IPS-NIHi7 (cell line): ENCODE measurements at regions not wholly inside any gene's neighbourhood (a gene's known extent, or its start where the extent isn't known, plus 50 kb on each side); places are given as distances from the start of the nearest gene placed in this dataset.

Experiments
- DNase-seq: peaks from one replicate; pipeline ENCODE4 v3.0.0; 2012; ENCODE audit warnings: mixed read lengths; ENCODE audit errors: extremely low spot score

DNA sequence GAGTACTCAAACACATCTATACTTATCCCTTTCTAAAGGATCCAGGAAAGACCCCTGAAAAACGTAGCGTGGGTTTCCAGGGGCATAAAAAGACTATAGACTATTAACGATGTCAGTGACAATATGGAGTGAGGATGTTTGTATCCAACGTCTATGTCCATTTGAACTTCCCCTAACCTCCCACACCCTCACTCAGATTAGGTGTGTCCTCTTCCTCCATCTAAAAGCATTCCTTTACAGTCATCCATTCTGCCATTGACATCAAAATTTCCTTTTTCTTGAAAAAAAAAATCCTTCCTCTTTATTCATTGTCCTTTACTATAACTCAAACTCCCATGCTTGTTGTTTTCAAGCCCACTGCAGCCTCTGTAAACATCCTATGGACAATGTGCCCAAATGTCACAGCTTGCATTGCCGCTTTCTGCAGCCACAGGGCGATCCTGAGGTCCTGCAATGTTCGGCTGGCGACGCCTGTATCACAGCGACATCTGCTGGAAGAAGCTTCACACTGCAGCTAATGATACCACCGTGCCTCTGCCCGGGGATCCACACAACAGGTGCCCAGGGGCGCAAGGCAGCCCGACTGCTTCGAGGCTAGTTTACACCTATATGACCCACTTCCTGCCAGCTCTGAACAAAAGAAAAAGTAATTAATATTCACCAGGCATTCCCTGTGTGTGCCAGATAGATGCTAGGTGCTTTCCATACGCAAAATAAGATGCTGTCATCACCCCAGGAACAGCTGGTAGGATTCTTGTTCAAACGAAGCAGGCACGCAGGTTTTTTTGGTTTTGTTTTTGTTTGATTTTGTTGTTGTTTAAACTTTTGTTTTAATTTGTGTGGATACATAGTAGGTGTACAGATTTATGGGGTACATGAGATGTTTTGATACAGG, 267.9 kb upstream of the GHITM start:
- DNase-seq = peak; percentile 88

DNA sequence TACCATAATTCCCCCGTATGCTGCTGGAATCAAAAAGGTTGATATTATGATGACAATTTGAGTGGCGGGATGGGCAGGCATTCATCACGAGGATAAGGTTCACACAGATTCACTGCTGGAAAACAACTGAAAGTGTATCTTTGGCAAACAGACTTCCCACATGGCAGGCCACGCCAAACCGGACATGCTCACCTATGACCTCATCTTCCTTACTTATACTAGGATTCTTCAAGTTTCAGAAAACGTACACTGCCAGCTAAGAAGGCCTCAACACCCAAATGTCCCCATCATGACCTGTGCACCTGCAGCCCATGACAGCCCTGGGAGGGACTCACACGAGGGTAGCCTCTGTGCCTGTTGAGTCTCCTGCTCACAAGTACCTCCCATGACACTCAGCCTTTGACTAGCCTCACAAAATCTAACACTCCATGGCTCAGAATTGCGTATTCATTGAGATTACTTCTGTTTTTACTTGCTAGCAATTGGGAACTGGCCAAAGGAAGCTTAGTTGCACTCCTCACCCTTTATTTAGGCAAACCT, 259.0 kb upstream of the GHITM start:
- no peak for DNase-seq

DNA sequence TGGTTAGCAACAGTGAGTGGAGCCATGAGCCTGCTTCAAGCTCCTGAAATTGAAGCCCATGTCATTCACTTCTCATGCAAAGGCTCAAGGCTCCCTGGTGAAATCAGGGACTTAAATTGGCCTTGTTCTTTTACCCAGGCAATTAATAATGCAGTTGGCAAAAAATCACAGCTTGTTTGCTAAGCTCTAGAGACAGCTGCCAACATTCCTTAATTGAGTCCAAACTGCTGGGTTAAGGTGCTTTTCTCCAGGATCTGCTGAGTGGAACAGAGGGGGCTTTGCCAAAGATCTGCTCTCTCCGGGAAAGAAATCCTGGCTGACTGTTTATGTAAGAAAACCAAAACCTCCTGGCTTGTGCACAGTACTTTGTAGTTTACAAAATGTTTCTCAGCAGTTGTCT, 257.6 kb upstream of the GHITM start:
- DNase-seq = no peak

DNA sequence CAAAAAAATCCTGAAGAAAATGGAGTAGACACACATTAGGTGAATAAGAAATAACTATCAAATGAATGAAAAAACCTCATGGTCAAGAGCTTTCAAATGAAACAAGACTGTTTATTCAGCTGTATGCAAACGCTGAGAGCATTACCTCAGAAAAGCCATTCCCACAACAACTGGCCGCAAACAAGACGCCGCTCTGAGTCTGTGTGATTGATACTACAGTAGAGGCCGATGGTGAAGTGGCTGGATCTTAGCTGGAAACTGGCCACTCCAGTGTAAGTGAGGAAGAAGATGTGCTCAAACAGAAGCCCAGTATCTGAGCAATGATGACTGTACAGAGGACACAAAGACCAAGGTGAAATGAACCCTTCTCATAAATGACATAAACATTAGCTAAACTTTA, 252.4 kb upstream of the GHITM start:
- DNase-seq = no peak

DNA sequence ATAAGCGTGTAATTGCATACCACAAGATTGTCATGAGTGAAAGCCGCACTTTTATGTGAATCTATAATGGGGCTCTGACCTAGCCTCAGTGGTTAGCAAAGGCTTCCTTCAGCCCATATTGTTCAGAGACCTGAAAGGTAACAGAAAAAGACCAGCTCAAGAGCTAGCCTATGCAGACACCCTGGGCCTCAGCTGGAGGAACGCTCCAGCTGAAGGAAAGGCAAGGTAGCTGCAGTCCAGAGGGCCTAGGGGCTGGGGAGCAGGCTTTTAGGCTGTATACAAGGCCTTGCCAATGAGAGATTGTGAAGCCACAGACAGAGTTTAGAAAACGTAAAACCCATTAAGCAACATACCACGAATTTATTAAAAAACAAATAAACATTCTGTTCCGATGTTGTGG, 246.6 kb upstream of the GHITM start:
- no peak for DNase-seq

DNA sequence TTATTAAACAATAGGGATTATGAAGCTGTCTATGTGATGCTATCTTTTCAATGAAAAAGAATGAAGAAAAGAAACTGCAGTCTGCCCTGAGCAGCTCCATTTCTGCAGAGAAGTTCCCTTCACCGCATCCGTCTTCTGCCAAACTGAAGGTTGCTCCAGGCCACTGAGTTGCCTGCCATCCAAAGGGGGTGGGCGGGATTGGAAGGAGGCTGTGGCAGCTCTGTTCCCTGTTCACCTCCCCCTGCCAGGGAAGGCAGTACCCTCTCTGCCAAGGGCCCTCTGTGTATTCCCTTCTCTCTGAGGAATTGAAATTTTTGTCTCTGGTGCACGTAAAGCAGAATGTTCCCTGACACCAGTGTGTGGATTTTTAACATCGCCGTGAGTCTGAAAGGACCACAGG, 243.1 kb upstream of the GHITM start:
- no peak for DNase-seq

DNA sequence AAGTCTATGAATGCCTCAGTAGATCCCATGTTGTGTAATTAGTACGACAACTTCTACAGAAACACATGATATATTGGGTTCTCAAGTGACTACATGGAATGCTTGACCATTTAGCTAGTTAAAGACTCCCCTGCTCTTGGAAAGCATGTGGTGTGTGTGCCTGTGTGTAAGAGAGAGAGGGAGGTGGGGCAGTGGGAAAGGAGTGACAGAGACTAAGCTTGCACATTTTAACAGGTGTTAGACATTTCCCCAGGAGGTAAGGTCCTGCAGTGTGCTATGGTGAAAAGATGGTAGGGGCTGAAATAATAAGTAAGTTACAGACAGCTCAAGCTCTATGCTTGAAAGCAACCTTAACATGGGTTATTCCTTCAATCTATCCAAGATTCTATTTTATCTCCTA, 241.7 kb upstream of the GHITM start:
- no peak for DNase-seq

DNA sequence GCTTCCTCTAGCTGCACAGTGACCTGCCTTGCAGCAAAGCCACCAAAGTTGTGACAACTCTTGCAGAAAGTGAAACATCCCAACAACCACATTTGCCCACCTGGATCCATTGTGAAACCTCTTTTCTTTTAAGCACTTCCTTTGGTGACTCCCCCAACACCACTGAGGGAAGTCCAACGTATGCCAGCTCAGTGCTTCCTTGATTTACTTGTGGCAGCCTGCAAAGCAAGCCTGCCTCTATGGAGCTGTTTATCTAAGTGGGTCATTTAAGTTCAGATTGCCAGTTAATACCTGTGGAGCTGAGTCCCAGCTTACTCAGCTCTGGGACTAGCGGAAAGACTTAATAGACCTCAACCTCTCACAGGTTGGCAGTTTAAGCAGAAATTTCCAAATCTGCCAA, 230.8 kb upstream of the GHITM start:
- DNase-seq = no peak

DNA sequence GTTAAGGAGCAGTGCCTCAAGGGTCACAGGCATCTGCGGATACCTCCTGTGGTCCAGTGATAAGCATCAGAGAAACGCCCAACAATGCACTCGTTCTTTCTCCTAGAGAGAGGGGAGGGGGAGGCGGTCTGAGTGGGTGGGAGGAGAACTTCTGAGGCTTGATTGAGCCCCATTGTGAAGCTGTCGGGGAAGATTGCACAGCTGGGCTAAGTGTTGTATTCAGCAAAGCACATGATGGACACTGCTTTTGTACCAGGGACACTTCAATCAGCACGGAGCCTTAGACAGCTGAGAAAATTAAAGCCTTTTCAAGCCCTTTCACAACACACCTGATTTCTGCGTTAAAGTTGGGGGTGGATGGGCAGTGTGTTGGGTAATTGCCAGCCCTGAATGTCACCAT, 230.3 kb upstream of the GHITM start:
- DNase-seq = no peak

DNA sequence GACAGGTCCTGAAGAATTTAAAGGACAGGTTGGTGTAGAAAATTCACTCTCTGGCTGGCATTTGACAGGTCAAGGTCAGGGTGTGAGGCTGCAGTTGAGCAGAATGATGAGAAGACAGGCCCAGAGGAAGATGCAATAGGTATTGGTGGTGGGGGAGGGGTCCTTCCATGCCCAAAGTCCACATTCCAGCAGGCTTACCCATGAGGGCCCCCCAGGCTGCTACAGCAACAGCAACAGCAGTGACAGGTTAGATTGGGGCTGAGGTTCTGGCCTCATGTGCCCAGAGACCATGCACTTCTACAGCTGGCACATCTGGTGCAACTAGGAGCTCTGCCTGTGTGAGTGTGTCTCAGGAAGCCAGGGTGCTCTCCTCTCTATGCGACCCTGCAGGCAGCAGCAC, 223.5 kb upstream of the GHITM start:
- no peak for DNase-seq

DNA sequence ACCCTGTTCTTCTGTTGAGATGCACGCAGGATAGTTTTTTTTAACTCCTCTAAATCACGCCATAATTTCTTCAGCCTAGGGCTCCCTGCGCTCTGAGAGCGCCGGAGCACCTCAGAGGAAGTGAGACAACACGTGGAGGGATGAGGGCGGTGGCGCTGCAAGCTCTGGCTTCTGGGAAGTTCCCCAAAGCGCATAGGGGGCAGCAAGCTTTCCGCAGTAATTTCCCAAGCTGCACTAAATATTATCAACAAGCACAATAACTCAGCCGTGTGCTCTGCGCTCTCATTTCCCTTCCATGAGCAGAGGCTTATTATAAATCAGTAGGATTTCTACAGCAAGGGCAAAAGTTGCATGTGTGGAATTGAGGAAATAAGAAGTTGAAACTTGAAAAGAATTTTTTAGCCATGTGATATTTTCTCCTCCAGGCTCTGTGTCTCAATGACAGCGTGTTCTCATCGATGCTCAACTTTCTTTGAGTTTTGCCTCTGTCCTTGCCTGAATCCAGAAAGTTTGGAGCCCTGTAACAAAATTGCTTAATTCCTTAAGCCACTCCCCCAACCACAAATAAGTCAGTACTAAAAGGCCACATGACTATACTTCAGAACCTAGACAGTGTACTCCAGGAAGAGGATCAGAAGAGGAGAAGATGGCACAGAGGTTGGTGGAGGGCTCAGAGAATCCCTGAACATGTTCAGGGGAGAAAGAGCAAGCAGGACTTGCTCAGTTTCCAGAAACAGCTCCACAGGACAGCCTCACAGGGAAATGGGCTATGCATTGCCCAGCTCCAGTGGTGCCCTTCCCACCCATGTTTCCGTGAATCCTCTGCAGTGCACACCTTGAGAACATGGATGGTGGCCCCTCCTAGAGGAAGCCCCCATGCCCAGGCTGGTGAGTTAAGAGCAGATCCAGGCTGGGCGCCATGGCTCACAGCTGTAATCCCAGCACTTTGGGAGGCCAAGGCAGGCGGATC, 221.5 kb upstream of the GHITM start:
- DNase-seq = peak; percentile 42

DNA sequence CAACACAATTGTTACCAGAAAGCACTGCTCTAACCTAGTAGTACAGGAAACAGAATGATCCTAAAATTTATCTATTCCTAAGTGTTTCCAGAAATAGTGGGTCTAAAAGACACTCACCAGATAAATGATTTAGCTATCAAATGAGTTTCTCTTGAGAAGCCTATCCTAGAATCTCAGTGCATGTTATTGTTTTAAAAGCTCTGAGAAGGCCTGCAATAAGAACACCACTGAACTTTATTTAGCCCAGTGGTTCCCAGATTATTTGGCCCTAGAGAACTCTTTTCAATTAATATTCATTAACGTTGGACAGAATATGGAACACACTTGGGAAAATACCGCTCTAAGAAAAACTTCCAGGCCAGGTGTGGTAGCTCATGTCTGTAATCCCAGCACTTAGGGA, 220.1 kb upstream of the GHITM start:
- no peak for DNase-seq

DNA sequence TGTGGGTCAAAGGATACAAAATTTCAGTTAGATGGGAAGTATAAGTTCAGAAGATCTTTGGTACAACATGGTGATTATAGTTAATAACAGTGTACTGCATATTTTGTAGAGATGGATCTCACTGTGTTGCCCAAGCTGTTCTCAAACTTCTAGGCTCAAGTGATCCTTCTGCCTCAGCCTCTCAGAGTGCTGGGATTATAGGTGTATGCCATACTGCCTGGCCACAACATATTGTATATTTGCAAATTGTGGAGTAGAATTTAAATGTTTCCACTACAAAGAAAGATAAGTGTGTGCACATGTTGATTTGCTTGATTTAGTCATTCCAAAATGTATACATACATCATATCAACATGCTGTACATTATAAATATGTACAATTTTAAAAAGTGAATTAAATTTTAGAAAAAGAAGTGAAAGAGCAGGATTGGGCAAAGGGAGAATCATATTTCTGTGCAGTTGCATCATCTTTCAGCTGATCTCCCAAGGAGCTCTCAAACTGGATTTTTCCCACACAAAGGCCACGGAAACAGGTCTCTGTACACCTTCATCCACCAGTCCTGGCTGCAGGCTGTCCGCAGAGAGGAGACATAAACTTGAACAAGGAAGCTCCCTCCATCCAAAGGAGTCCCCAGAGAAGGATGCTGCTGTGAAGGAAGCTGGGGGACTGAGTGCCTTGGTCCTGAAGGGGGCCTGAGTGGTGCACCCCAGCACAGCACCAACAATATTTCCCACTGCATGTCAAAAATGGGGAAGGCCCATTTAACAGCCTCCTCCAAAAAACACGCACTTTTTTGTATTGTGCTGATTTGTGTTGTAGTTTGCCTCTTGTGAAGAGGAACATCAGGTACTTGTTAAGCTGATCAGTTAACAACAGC, 217.1 kb upstream of the GHITM start:
- no peak for DNase-seq

DNA sequence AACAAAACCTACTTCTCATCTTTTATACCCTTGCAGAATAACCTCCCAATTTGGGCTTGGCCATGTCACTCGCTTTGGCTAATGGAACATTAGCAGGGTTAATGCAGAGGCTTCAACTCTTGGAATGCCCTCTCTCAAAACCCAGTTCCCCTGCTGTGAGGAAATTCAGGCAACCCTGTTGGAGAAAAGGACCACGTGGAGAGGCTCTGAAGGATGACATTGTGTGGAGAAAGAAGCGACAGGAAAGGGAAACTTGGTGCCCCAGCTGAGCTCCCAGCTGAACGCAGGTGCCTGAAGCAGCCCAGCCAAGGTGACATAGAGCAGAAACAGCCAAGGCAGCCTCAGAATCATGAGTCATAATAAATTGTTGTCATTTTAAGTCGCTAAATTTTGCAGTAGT, 214.2 kb upstream of the GHITM start:
- peak; percentile 50 for DNase-seq

DNA sequence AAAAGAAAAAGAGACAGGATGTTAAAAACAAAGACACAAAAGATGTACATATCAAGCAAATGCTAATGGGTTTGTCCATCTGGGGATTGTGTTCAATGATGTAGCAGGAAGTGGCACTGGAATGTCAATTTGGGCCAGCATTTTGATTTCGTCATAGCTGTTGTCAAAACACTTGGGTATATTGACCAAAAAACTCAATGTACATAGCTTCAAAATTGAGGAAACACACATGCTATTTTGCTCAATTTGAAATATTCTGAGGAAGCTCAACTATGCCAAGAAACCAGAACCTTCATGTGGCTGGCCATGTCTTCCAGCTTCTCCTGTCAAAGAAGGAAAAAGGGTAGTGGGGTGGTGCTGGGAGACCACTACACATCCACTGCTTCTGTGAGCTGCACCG, 212.7 kb upstream of the GHITM start:
- no peak for DNase-seq

DNA sequence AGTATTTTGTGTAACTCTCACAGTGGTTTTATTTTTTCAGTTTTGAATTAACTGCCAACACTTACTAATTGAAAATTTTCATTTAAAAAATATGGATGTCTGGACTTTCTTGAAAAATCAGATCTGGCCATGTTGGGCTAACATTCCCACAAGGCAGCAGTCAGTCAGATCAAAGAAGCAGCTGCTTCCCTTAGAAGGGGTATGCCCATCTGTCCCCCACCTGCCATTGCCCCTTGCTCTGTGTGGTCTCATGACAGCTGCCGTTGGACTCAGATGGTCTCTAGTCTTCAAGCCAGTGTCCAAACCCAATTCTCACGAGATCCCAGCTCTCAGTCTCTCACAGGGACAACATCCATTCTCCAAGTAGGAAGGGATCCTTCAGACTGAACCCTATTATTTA, 212.1 kb upstream of the GHITM start:
- DNase-seq = no peak

DNA sequence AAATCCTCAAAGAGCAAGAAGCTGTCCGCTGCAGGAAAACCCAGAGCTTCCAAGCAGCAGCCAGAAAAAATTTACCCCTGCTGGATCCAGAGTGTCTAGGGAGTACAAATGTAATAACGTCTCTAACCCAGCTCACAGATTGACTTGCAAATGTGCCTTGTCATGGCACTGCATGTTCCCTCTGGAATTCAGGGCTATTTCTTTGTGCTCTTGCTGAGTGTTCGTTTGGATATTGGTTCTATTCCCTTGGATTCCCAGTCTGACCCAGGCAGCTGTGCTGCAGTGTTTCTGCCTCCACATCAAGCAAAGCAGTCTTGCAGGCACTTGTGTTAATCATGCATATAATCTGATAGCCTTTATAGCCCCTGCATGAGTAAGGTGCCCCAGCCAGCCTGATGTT, 209.9 kb upstream of the GHITM start:
- DNase-seq = no peak

DNA sequence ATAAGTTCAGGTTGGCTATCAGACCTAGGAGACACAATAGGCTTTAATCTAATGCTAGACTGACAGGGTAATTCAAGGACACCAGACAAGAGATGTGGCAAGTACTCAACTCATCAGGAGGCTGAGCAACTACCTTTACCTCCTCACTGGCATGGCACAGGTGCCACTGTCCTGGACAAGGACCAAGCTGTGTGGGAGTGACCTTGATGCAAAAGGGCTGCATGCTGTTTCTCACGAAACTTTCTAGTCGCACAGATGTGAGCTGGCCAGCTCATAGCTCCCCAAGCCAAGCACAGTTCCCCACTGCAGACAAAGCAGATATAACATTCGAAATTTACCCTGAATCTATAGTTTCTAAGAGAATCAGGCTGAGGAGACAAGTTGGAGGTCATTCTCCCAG, 207.6 kb upstream of the GHITM start:
- DNase-seq = no peak

DNA sequence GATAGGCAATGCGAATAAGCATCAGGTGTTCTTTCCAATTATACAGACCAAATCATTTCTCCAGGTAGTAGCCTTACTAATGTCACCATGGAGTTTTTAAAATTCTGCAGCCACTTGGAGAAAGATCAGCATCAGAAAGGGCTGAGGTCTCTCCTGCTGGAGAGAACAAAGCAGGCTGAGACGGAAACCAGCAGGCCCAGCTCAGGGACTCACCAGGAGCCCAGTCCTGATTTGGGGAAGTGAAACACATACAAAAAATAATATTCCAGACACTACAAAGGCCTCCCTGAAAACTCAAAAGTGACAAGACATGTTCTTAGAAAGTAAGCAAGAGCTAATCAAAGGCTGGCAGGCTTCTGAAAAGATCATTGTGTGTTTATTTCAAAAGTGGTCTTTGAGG, 207.1 kb upstream of the GHITM start:
- no peak for DNase-seq

DNA sequence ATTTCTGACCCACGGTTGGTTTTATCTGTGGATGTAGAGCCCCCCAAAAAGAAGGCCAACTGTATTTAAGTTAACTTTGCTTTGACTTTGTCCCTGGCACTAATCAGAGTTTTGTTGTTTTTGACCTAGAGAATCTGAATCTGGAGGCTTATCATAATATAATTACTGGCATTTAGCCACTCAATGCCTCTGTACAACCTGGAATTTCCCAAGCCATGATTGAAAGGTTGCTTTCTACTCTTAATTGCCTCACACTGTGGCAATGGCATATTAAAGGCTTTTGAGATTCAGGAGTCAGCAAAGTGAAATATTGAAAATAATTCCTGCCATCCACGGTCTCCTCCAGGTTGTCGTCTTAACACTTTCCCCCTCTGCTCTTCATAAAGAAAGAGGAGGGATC, 205.2 kb upstream of the GHITM start:
- no peak for DNase-seq

DNA sequence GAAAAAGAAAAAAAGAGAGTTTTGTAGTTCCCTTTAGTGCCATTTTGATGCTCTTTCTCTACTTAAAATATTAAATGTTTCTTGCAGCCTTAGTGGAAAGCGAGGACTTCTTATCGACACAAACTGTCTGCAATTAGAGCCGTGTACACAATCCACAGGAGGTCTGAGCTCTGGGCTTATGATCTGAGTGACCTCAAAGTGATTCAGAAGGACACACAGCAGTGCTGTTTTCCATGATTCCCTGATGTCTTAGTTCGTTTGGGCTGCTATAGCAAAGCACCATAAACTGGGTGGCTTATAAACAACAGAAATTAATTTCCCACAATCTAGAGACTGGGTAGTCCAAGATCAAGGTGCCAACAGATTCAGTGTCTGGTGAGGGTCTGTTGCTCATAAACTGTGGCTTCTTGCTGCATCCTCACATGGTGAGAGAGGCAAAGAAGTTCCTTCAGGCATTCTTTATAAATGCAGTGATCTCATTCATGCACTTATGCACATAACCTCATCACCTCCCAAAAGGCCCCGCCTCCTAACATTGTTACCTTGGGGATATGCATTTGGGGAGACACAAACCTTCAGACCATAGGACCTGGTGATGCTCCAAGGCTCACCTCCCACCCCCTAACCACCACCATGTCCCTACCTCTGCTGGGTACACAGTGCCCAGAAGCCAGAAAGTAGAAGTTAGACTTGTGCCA, 204.5 kb upstream of the GHITM start:
- no peak for DNase-seq
